Gastrocnemius medialis (tissue), 4 donors: ENCODE measurements at regions not wholly inside any gene's neighbourhood (a gene's known extent, or its start where the extent isn't known, plus 50 kb on each side); places are given as distances from the start of the nearest gene placed in this dataset.

ENCODE experiments used
- CTCF ChIP-seq, 5 experiments: fragments of 450-650 bp in 3 of 5; fragments of 200-600 bp in 2 of 5; sonication (generic) in 2 of 5; IDR thresholded peaks in 4 of 5; conservative IDR thresholded peaks in 1 of 5; 1 replicate in 4 of 5; 2 replicates in 1 of 5; pipeline ENCODE4 v1.5.1; 2016 to 2019; ENCODE audit warnings: antibody characterized with exemption in 5 of 5, mild to moderate bottlenecking in 3 of 5, moderate library complexity in 3 of 5
- POLR2A ChIP-seq, 2 donors: fragments of 450-650 bp; IDR thresholded peaks; one replicate each; pipeline ENCODE4 v1.6.1; 2017; ENCODE audit warnings: antibody characterized with exemption in 2 of 2, mild to moderate bottlenecking in 2 of 2, moderate library complexity in 2 of 2

GRCh38 chr14:53331247-53331646 is 178.1 kb upstream of the DDHD1 start:
- TF ChIP-seq CTCF (IDR thresholded peaks at IDR 0.05 in 4 of 5, conservative IDR thresholded peaks at IDR 0.05 in 1 of 5): no peak
- TF ChIP-seq POLR2A (IDR thresholded peaks at IDR 0.05): no peak
